ENCODE measurements at regions not wholly inside any gene's neighbourhood (a gene's known extent, or its start where the extent isn't known, plus 50 kb on each side); places are given as distances from the start of the nearest gene placed in this dataset.

GRCh38 chr15:57816599-57816998 is 110.1 kb downstream of the POLR2M start:
- Histone ChIP-seq H3K36me3 (ENCODE audit: control insufficient read depth in 2 of 4, insufficient read depth in 4 of 4, low read length in 3 of 4) (no peaks in the 10 kb centered on the region), H2AFZ (ENCODE audit: low read length) (no peak overlapping the region), H4K8ac (ENCODE audit: extremely low read depth, insufficient read depth, low read length) (no peak overlapping the region), H4K5ac (ENCODE audit: insufficient read length, low read depth, low read length) (no peak overlapping the region), H3K23me2 (ENCODE audit: low read depth, low read length) (no peaks in the 10 kb centered on the region), H3K79me1 (ENCODE audit: low read depth, low read length) (no peaks in the 10 kb centered on the region), H3K4me1 (replicated peaks in 1 of 4; ENCODE audit: control insufficient read depth in 3 of 4, insufficient read depth in 4 of 4, low read length in 3 of 4) (no peaks in the 10 kb centered on the region), H2BK15ac (ENCODE audit: low read length) (no peak overlapping the region), H3K4ac (replicated peaks; ENCODE audit: insufficient read length, low read depth, low read length) (no peak overlapping the region), H3K4me2 (ENCODE audit: insufficient read depth in 1 of 2, low read depth in 2 of 2, low read length in 2 of 2) (no peak overlapping the region), H2AK5ac (ENCODE audit: low read depth, low read length) (no peak overlapping the region), H3K14ac (ENCODE audit: insufficient read length) (no peak overlapping the region), H4K20me1 (replicated peaks in 1 of 2; ENCODE audit: control insufficient read depth in 1 of 2, insufficient read depth in 2 of 2, low read length in 2 of 2) (no peaks in the 10 kb centered on the region), H4K91ac (replicated peaks; ENCODE audit: insufficient read length, low read length) (no peak overlapping the region), H3K9me3 (ENCODE audit: insufficient read depth in 2 of 2, low read depth in 1 of 2, low read length in 1 of 2) (no peaks in the 10 kb centered on the region), H3K4me3 (ENCODE audit: extremely low read depth in 1 of 4, insufficient read depth in 2 of 4, low read depth in 3 of 4, low read length in 4 of 4) (no peak overlapping the region), H3K27me3 (replicated peaks in 1 of 4; ENCODE audit: control insufficient read depth in 3 of 4, extremely low read depth in 1 of 4, insufficient read depth in 3 of 4, low read length in 3 of 4) (no peaks in the 10 kb centered on the region), H2BK12ac (ENCODE audit: low read depth, low read length) (no peak overlapping the region), H2BK20ac (ENCODE audit: low read length) (no peak overlapping the region), H3K56ac (replicated peaks; ENCODE audit: insufficient read length, low read depth, low read length) (no peak overlapping the region), H3K9ac (replicated peaks in 1 of 4; ENCODE audit: extremely low read depth in 1 of 4, low read depth in 3 of 4, low read length in 3 of 4) (no peak overlapping the region), H3K23ac (ENCODE audit: insufficient read length) (no peak overlapping the region), H3K79me2 (ENCODE audit: control insufficient read depth in 1 of 2, insufficient read depth in 2 of 2, low read length in 2 of 2) (no peaks in the 10 kb centered on the region), H2BK5ac (ENCODE audit: low read depth, low read length) (no peak overlapping the region), H2BK120ac (replicated peaks; ENCODE audit: low read depth, low read length) (no peak overlapping the region), H3K18ac (ENCODE audit: extremely low read depth, low read length) (no peak overlapping the region), H3K27ac (ENCODE audit: low read depth, low read length) (no peak overlapping the region)
- DNase-seq (ENCODE audit: low read depth in 1 of 2, low spot score in 2 of 2): no peak
- no peak for FAIRE-seq
- whole genome bisulfite sequencing, 2 experiments (ENCODE audit: extremely low coverage in 1 of 2, insufficient coverage in 1 of 2, insufficient read length in 1 of 2, insufficient replicate concordance in 2 of 2, low coverage in 1 of 2, low lambda C conversion rate in 2 of 2, missing lambda C conversion rate in 1 of 2): 89% methylated on average over 6 of the region's 6 CpGs; no CpG with 5 or more reads in 1 of the 2 experiments
- ChIA-PET POLR2A (ENCODE audit: partially characterized antibody) (no interaction called here), CTCF (ENCODE audit: partially characterized antibody) (interaction anchor here (3.0 kb wide), 1 partner anchor 65 kb away, joined by 12 read pairs; no protein-coding TSS in a partner anchor)
- TF ChIP-seq JUN (IDR thresholded peaks at IDR 0.05; ENCODE audit: low read depth, low read length): no peak
- TF ChIP-seq ZNF274 (IDR thresholded peaks at IDR 0.05; ENCODE audit: borderline replicate concordance, extremely low read depth, low read length): no peak
- TF ChIP-seq POLR2A (IDR thresholded peaks at IDR 0.05; ENCODE audit: control extremely low read depth in 1 of 2, low read depth in 2 of 2, low read length in 2 of 2): no peak
- no peak for TF ChIP-seq CTBP2 (IDR thresholded peaks at IDR 0.05; ENCODE audit: borderline replicate concordance, insufficient read depth, insufficient read length, low read length)
- TF ChIP-seq CREB1 (IDR thresholded peaks at IDR 0.05): no peak
- no peak for TF ChIP-seq YY1 (IDR thresholded peaks at IDR 0.05; ENCODE audit: low read depth, low read length)
- TF ChIP-seq MAX (IDR thresholded peaks at IDR 0.05): no peak
- TF ChIP-seq RFX5 (IDR thresholded peaks at IDR 0.05; ENCODE audit: borderline replicate concordance, low read depth, low read length): no peak
- TF ChIP-seq CHD1 (IDR thresholded peaks at IDR 0.05; ENCODE audit: low read depth, low read length): no peak
- TF ChIP-seq CBX5 (IDR thresholded peaks at IDR 0.05; ENCODE audit: low read depth, low read length): no peak
- TF ChIP-seq JUND (IDR thresholded peaks at IDR 0.05; ENCODE audit: low read length): no peak
- no peak for TF ChIP-seq TAF7 (optimal IDR thresholded peaks at IDR 0.05; ENCODE audit: borderline replicate concordance, low read depth, low read length)
- TF ChIP-seq RBBP5 (IDR thresholded peaks at IDR 0.05; ENCODE audit: borderline replicate concordance, low read depth, low read length): no peak
- no peak for TF ChIP-seq SP4 (IDR thresholded peaks at IDR 0.05; ENCODE audit: low read length)
- no peak for TF ChIP-seq SUZ12 (IDR thresholded peaks at IDR 0.05; ENCODE audit: low read length)
- TF ChIP-seq NRF1 (IDR thresholded peaks at IDR 0.05; ENCODE audit: low read depth, low read length): no peak

Measured in H1 (cell line).